Activated CD4-positive, alpha-beta T cell treated with anti-CD3 and anti-CD28 coated beads, Interleukin-2, amount 10 ng/mL, durations not matched to agents 24 days and 14 days (primary cell): ENCODE measurements at regions not wholly inside any gene's neighbourhood (a gene's known extent, or its start where the extent isn't known, plus 50 kb on each side); places are given as distances from the start of the nearest gene placed in this dataset.

ENCODE experiments used
- DNase-seq: peaks from one replicate; pipeline ENCODE4 v3.0.0; 2022
- H3K27ac Mint-ChIP-seq: one replicate; pipeline ENCODE4 v1.8.0; 2022; ENCODE audit warnings: mild to moderate bottlenecking, mixed read lengths
- H3K27me3 Mint-ChIP-seq: one replicate; pipeline ENCODE4 v1.8.0; 2022; ENCODE audit warnings: mixed read lengths
- H3K36me3 Mint-ChIP-seq: one replicate; pipeline ENCODE4 v1.8.0; 2022; ENCODE audit warnings: low read depth, mild to moderate bottlenecking, mixed read lengths
- H3K4me1 Mint-ChIP-seq: one replicate; pipeline ENCODE4 v1.8.0; 2021; ENCODE audit warnings: mixed read lengths
- H3K4me3 Mint-ChIP-seq: one replicate; pipeline ENCODE4 v1.8.0; 2022; ENCODE audit warnings: mild to moderate bottlenecking, moderate library complexity, mixed read lengths
- H3K9me3 Mint-ChIP-seq: one replicate; pipeline ENCODE4 v1.8.0; 2021; ENCODE audit warnings: mixed read lengths
- intact Hi-C: fragments of 100-400 bp; cut with micrococcal nuclease; formaldehyde crosslinking; loops from one replicate; pipeline ENCODE4 v1.15.1; 2023

GRCh38 chr20:62539198-62540045 is 63.6 kb upstream of the GATA5 start:
- Mint-ChIP-seq H3K27ac (no peak overlapping the region), H3K4me3 (no peak overlapping the region), H3K4me1 (no peaks in the 10 kb centered on the region), H3K9me3 (no peaks in the 10 kb centered on the region), H3K36me3 (no peaks in the 10 kb centered on the region), H3K27me3 (no peaks in the 10 kb centered on the region)
- DNase-seq, result no peak
- intact Hi-C loops, result no loop called here

- H3K4me1 Mint-ChIP-seq, result no peaks in the 10 kb centered on the region
- no peak overlapping the region for H3K27ac Mint-ChIP-seq
- intact Hi-C loops, result no loop called here
- no peaks in the 10 kb centered on the region for H3K36me3 Mint-ChIP-seq
- no peak overlapping the region for H3K4me3 Mint-ChIP-seq
- no peak for DNase-seq
- no peaks in the 10 kb centered on the region for H3K27me3 Mint-ChIP-seq
- H3K9me3 Mint-ChIP-seq, result no peaks in the 10 kb centered on the region
Observed at GRCh38 chr20:62540504-62540903, 64.7 kb upstream of the GATA5 start.

- Mint-ChIP-seq H3K36me3 (no peaks in the 10 kb centered on the region), H3K4me1 (no peaks in the 10 kb centered on the region), H3K4me3 (no peak overlapping the region), H3K27me3 (no peaks in the 10 kb centered on the region), H3K27ac (no peak overlapping the region), H3K9me3 (no peaks in the 10 kb centered on the region)
- intact Hi-C loops, result no loop called here
- no peak for DNase-seq
Observed at GRCh38 chr20:62542862-62543261, 67.1 kb upstream of the GATA5 start.

GRCh38 chr20:62543470-62544302 is 67.9 kb upstream of the GATA5 start:
- Mint-ChIP-seq H3K36me3 (no peaks in the 10 kb centered on the region), H3K27ac (no peak overlapping the region), H3K4me3 (no peak overlapping the region), H3K27me3 (peaks cover 7% of the 10 kb centered on the region), H3K4me1 (no peaks in the 10 kb centered on the region), H3K9me3 (no peaks in the 10 kb centered on the region)
- intact Hi-C loops, result no loop called here
- DNase-seq, result no peak

GRCh38 chr20:62544505-62545055 is 68.8 kb upstream of the GATA5 start:
- Mint-ChIP-seq H3K27ac (no peak overlapping the region), H3K9me3 (no peaks in the 10 kb centered on the region), H3K27me3 (peaks cover 14% of the 10 kb centered on the region), H3K4me1 (no peaks in the 10 kb centered on the region), H3K4me3 (no peak overlapping the region), H3K36me3 (no peaks in the 10 kb centered on the region)
- no peak for DNase-seq
- intact Hi-C loops, result no loop called here

GRCh38 chr20:62545271-62545670 is 69.5 kb upstream of the GATA5 start:
- Mint-ChIP-seq H3K27ac (no peak overlapping the region), H3K27me3 (peaks cover 16% of the 10 kb centered on the region), H3K9me3 (no peaks in the 10 kb centered on the region), H3K36me3 (no peaks in the 10 kb centered on the region), H3K4me1 (no peaks in the 10 kb centered on the region), H3K4me3 (no peak overlapping the region)
- DNase-seq, result no peak
- intact Hi-C loops, result no loop called here

GRCh38 chr20:62545901-62546525 is 70.2 kb upstream of the GATA5 start:
- Mint-ChIP-seq H3K4me3 (no peak overlapping the region), H3K36me3 (no peaks in the 10 kb centered on the region), H3K9me3 (no peaks in the 10 kb centered on the region), H3K27ac (no peak overlapping the region), H3K27me3 (peaks cover 20% of the 10 kb centered on the region), H3K4me1 (peaks cover 3% of the 10 kb centered on the region)
- no peak for DNase-seq
- intact Hi-C loops, result no loop called here

- Mint-ChIP-seq H3K27me3 (peaks cover 22% of the 10 kb centered on the region), H3K36me3 (no peaks in the 10 kb centered on the region), H3K9me3 (no peaks in the 10 kb centered on the region), H3K4me3 (no peak overlapping the region), H3K27ac (no peak overlapping the region), H3K4me1 (peaks cover 3% of the 10 kb centered on the region)
- intact Hi-C loops, result no loop called here
- no peak for DNase-seq
Observed at GRCh38 chr20:62546606-62547005, 70.8 kb upstream of the GATA5 start.

- DNase-seq, result no peak
- no peaks in the 10 kb centered on the region for H3K36me3 Mint-ChIP-seq
- H3K9me3 Mint-ChIP-seq, result no peaks in the 10 kb centered on the region
- H3K4me1 Mint-ChIP-seq, result peaks cover 3% of the 10 kb centered on the region
- no peak overlapping the region for H3K4me3 Mint-ChIP-seq
- intact Hi-C loops, result no loop called here
- no peak overlapping the region for H3K27ac Mint-ChIP-seq
- H3K27me3 Mint-ChIP-seq, result peaks cover 26% of the 10 kb centered on the region
Observed at GRCh38 chr20:62547364-62547763, 71.6 kb upstream of the GATA5 start.

- Mint-ChIP-seq H3K27ac (no peak overlapping the region), H3K4me3 (no peak overlapping the region), H3K4me1 (peaks cover 3% of the 10 kb centered on the region), H3K27me3 (peaks cover 30% of the 10 kb centered on the region), H3K36me3 (no peaks in the 10 kb centered on the region), H3K9me3 (no peaks in the 10 kb centered on the region)
- no peak for DNase-seq
- intact Hi-C loops, result no loop called here
Observed at GRCh38 chr20:62548471-62548870, 72.7 kb upstream of the GATA5 start.

GRCh38 chr20:62549029-62549428 is 73.2 kb upstream of the GATA5 start:
- H3K4me3 Mint-ChIP-seq, result no peak overlapping the region
- no peak for DNase-seq
- no peak overlapping the region for H3K27ac Mint-ChIP-seq
- no peaks in the 10 kb centered on the region for H3K9me3 Mint-ChIP-seq
- H3K36me3 Mint-ChIP-seq, result no peaks in the 10 kb centered on the region
- intact Hi-C loops, result no loop called here
- H3K4me1 Mint-ChIP-seq, result peaks cover 3% of the 10 kb centered on the region
- H3K27me3 Mint-ChIP-seq, result peaks cover 32% of the 10 kb centered on the region

GRCh38 chr20:62549499-62550086 is 73.8 kb upstream of the GATA5 start:
- H3K4me3 Mint-ChIP-seq, result no peak overlapping the region
- H3K9me3 Mint-ChIP-seq, result no peaks in the 10 kb centered on the region
- intact Hi-C loops, result no loop called here
- no peaks in the 10 kb centered on the region for H3K36me3 Mint-ChIP-seq
- H3K27me3 Mint-ChIP-seq, result peaks cover 32% of the 10 kb centered on the region
- no peak for DNase-seq
- H3K27ac Mint-ChIP-seq, result no peak overlapping the region
- peaks cover 3% of the 10 kb centered on the region for H3K4me1 Mint-ChIP-seq

GRCh38 chr20:62550087-62550632 is 74.4 kb upstream of the GATA5 start:
- Mint-ChIP-seq H3K27ac (no peak overlapping the region), H3K4me3 (no peak overlapping the region), H3K27me3 (peaks cover 32% of the 10 kb centered on the region), H3K9me3 (no peaks in the 10 kb centered on the region), H3K4me1 (peaks cover 3% of the 10 kb centered on the region), H3K36me3 (no peaks in the 10 kb centered on the region)
- no peak for DNase-seq
- intact Hi-C loops, result no loop called here
